HG03097 (cell line): ENCODE measurements at regions not wholly inside any gene's neighbourhood (a gene's known extent, or its start where the extent isn't known, plus 50 kb on each side); places are given as distances from the start of the nearest gene placed in this dataset.

Experiments used
- ATAC-seq: cut with Tn5 transposase; IDR thresholded peaks from one replicate; pipeline ENCODE4 v1.9.1; 2021; ENCODE audit not compliant: unreplicated experiment, low FRiP score

DNA sequence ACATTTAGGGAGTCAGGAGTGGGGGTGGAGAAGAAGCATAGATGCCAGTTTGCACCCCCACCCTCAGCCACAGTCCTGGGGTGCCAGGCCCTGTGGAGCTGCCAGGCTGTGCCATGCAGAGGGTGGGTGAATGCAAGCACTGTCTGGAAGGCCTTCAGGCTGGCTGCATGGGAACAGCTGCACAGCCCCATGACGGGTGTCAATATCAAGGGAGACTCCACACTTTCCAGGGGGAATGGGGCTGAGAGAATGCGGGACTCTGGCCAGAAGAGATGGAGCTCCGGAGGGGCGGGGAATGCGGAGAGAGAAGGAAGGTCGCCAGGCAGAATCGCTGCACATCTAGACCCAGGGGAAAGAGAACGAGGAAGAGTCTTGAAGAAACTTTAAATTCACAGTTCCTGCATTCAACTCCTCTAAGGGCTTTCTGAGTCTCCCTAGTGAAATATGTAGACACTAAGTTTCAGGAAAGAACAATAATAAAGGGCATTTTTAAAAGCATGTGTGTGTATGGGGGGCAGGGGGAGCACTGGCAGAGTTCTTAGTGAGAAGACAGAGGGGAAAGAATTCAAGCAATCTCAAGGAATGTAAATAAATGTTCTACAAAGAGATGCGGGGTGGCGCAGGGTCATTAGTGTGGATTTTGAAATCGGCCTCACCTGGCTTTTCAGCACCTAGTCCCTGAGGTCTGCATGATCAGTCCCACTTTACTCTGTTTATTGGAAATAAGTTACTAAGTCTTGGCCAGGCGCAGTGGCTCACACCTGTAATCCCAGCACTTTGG, 59.1 kb downstream of the BOD1 start:
- ATAC-seq: no peak

DNA sequence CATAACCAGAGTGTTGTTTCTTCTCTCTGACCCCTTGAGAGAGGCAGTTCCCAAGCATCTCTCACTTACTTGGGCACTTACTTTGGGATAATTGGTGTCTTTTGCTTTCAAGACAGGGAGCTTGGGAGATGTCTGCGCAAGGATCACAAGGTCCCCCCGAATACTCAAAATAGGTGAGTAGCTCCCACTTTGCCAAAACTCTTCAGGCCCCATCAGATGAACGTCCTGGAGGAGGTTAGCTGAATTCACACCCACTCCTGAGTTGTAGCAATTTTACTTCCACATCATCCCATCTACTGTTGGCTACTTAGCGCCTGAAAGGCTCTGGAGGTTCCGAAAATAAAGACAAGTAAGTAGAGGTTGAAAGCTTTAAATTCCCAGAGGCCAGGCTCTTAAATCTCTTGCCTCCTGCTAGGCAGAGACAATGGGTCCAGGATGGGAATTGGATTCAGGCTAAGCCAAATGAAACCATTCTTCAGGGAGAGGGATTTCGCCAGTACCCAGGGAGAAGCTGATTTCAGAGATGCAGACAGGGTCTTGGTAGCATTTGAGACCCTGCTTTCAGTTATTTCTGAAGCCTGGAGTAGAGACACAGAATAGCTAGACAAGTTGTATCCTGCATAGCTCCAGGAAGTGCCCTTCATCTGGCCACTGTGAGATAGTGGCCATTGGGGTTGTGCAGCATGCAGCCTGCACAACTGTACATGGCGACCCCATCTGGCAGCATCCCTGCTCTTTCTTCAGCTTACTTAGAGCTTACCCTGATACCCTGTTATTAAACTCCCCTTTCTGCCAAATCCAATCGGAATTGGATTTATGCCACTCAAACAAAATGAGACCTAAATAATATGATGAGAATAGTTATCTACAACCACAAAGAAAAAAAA, 60.1 kb downstream of the BOD1 start:
- no peak for ATAC-seq

DNA sequence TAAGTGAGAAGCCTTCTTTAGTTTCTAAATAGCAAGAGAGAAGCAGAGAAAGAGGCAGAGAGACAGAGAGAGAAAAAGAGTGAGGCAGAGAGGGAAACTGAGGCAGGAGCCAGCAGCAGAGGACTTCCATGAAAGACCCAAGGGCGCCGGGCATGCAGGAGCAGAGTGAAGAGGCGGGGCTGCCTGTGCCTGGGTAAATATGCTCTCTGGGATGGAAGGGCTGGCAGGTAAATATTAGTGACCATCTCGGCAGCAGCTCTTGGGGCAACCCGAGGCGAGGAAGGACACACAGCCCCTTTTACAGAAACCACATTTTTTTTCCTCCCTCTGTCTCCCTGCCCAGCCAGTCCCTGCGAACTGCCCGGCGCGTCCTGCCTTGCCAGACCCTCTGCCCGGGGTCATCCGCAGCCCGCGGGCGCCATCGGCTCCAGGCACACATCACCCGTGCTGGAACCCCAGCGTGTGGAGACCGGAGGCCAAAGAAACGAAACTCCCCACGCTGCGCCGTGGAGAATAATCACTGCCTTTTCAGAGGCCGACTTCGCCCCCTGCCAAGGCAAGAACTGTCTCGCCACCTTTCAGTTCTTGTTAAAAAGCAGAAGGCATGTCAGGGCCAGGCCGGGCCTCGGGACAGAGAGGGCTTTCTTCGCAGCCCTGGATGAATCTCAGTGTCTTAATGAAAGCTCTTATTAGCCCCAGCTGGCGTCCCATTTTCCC, 61.3 kb downstream of the BOD1 start:
- no peak for ATAC-seq

DNA sequence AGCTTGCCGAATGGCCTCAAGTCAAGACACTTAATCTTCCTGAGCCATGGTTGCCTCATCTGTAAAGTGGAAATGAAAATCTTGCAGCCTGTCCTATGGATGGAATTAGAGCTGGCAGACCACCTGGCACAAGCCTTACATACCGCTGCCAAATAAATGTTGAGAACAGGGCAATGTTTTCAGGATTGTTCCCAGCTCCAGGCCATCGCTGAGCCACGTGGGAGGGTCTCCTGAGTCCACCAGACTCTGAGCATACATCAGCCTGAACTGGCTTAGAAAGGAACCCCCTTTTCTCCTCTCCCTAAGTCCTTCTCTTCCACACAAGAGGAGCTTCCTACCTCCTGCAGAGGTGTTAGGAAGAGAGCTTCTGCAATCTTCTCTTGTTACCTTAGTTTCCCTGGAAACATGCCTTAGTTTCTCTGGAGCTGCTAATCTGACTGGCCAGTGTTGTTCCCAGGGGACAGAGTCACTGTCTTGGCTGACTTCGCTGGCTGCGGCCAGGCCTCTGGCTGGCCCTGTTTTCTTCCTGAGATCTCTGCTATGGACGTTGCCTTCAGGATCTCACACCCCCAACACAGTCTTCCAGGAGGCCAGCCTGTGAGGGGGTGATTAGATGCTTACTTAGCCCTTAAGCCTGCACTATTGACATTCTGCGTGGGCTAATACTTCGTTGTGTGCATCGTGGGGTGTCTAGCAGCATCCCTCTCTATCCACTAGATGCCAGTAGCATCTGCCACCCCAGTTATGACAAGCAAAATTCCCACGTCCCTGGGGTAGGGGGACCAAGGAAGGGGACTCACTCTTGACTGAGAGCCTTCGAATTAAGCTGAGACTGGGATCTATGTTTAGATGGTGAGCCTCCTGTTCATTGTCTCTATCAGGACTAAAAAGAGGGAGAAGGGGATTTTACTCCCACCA, 62.2 kb downstream of the BOD1 start:
- no peak for ATAC-seq

DNA sequence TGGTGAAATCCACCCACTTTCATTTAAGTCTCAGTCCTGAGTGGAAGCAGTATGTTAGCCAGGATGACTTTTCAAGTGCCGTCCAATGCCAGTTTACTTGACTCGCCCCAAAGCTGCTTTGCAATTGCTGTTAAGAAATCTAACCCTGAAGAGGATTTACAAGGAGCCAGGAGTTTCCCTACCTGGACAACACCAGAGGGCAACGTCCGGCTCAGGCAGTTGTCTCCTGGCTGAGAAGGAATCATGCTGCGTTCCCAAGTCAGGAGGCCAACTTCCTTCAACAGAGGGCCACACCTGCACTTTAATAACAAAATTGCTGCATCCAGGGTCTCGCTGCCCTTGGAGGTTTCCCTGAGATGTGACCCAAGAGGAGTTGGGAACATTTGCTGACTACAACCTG, 65.8 kb downstream of the BOD1 start:
- ATAC-seq: no peak

DNA sequence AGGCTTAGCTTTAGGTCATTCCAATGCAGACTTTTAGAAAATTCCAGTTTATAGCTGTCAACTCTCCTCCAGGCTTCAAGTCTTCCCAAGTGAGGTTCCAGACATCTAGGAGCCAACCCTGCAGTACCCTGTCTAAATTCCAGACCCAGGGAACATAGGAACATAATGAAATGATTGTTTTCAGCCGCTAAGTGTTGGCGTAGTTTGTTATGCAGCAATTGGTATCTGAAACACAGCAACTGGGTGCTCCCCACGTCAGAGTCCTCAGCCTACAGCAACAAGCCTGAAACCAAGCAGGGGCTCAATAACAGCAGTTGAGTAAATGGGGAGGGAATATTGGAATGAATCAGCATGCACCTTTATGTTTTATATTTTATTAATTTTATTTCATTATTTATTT, 66.8 kb downstream of the BOD1 start:
- ATAC-seq: no peak

GRCh38 chr5:173547579-173547978, 68.9 kb downstream of the BOD1 start:
- peak; percentile 84 for ATAC-seq

GRCh38 chr5:173542964-173543363, 73.5 kb downstream of the BOD1 start:
- no peak for ATAC-seq

DNA sequence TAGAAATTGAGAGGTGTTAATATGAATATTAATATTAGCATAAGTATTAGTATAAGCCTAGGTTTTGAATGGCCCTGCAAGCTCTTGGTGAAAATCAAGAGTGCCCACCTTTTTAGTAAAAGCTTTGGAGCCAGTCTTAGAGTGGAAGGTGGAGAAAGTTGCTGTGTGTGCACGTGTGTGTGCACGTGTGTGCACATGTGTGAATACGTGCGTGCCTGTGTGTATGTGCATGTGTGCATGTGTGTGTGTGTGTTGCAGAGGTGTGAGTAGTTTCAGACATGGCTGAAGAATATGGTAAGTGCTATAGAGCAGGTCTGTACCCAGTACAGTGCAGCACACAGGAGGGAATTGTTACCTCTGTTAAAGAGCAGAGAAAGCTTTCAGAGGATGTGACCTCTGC, 74.3 kb downstream of the BOD1 start:
- no peak for ATAC-seq

GRCh38 chr5:173538654-173539053, 77.8 kb downstream of the BOD1 start:
- ATAC-seq: no peak

- ATAC-seq: no peak
Observed at GRCh38 chr5:173538018-173538417, 78.4 kb downstream of the BOD1 start.

GRCh38 chr5:173537228-173537627, 79.2 kb downstream of the BOD1 start:
- ATAC-seq: no peak

DNA sequence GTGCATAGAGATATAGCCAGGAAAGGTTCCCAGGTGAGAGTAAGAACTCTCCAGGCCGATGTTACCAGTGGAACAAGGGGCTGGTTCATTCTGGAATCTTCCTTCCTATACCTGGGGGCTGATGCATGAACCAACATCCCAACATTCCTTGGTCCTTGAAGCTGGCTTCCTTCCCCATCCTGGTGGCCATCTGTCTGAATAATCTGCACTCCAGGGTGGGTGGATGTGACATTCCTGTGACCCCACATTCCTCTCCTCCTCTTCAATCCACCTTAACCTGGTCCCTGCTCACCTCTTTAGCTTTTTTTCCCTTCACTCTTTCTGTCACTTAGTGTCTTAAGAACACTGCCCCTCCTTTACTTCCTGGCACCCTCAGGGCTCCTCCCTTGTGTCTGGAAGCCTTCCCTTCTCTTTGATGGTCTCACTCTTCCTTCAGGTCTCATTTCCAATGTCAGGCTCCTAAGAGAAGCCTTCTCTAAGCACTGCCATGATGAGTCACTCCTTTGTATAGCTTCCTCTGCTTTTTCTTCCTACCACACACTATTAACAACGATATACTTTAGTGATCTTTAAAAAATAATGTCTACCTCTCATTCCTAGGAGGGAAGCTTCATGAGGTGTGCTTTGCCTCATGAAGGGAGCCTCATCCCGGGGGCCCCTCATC, 80.3 kb downstream of the BOD1 start:
- no peak for ATAC-seq

- ATAC-seq: no peak
Observed at GRCh38 chr5:173535166-173535975, 81.1 kb downstream of the BOD1 start.

GRCh38 chr5:173534664-173535063, 81.8 kb downstream of the BOD1 start:
- ATAC-seq: no peak

DNA sequence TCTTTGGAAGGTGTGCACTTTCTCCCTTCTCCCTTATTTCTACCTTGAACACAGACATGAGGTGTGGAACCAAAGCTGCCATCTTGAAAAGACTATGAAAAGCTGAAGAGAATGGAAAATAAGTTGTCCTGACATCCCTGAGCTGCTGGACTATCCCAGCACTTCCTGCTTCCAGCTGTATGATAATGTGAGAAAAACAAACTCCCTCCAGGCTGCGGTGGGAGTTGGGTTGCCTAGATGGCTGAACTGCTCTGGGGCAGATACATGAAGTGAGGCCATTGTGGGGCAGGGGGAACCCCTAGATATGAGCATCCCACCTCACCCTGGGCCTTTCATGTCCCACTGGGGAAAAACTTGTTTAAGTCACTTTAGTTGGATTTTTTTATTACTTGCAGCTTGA, 82.4 kb downstream of the BOD1 start:
- no peak for ATAC-seq

DNA sequence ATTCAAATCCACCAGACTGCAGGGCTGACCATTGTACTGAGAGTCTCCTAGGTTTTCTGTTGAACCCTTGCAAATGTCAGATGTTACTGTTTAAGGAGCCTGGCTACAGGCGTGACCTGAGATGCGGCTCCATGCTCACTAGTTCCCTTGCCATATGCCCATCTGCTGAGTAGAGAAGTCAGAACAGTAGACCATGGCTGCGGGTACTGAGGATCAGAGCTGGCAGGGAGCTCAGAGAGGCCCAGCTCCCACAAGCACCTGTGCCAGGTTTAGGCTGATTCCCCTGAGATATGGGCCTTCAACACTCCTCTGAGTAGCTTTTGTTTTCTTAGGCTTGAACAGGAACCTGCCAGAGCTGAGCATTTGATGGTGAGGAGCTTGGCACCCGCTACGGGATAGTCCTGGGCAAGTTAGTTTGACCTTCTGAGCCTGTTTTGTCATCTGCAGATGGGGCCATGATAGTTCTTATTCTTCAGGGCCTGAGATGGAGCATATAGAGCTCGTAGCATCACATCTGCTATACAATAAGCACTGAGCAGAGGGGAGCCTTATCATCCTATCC, 83.7 kb downstream of the BOD1 start:
- no peak for ATAC-seq

DNA sequence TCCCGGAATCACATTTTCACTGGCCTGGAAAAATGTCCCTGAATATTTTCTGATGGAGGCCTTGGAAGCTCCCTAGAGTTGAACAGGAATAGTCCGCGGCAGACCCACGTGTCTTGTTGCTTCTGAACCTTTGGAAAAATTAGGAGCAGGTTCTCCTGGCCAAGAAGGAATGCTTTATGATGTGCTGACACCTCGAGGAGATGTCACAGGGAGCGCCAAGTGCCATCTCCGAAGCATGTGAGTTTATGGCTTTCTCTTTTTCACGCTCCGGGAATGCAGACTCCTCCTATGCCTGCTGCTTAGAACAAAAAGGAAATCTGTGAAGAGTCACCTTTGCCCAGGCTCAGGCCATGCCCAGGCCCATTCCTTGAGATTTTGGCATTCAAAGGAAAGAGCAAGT, 84.6 kb downstream of the BOD1 start:
- no peak for ATAC-seq

GRCh38 chr5:173530547-173530946, 85.9 kb downstream of the BOD1 start:
- ATAC-seq: no peak
